OCI-LY3 (cell line): ENCODE measurements at regions not wholly inside any gene's neighbourhood (a gene's known extent, or its start where the extent isn't known, plus 50 kb on each side); places are given as distances from the start of the nearest gene placed in this dataset.

Source experiments
- H2AFZ ChIP-seq: fragments of 200-600, 300-600 bp; shearing (Covaris generic); 2 replicates; pipeline ENCODE4 v1.6.0; 2014; ENCODE audit warnings: antibody characterized with exemption, low read depth, low read length
- H3K27ac ChIP-seq: fragments of 200-600, 300-600 bp; sonication (generic); 2 replicates; pipeline ENCODE4 v1.5.1; 2014; ENCODE audit warnings: mild to moderate bottlenecking, low read length, moderate library complexity, mixed read lengths
- H3K27me3 ChIP-seq: fragments of 200-600, 300-600 bp; sonication (generic); 2 replicates; pipeline ENCODE4 v1.6.1; 2014; ENCODE audit warnings: low read depth, low read length, mixed read lengths
- H3K36me3 ChIP-seq: fragments of 200-600, 300-600 bp; sonication (generic); replicated peaks from 2 replicates; pipeline ENCODE3; 2014; ENCODE audit warnings: low read depth, low read length, mixed read lengths
- H3K4me1 ChIP-seq: fragments of 300-600, 200-600 bp; sonication (generic); 2 replicates; pipeline ENCODE4 v1.6.1; 2014; ENCODE audit warnings: low read length, mixed read lengths
- H3K4me2 ChIP-seq: fragments of 200-600, 300-600 bp; sonication (generic); 2 replicates; pipeline ENCODE4 v1.6.1; 2014; ENCODE audit warnings: low read length, mixed read lengths
- H3K4me3 ChIP-seq: fragments of 300-600, 200-600 bp; sonication (generic); 2 replicates; pipeline ENCODE4 v1.5.1; 2014; ENCODE audit warnings: antibody characterized with exemption, mild to moderate bottlenecking, low read length, moderate library complexity
- H3K79me2 ChIP-seq: fragments of 300-600, 200-600 bp; shearing (Covaris generic); 2 replicates; pipeline ENCODE4 v1.6.1; 2014; ENCODE audit warnings: mild to moderate bottlenecking, low read length, mixed read lengths
- H3K9ac ChIP-seq: fragments of 300-600, 200-600 bp; shearing (Covaris generic); 2 replicates; pipeline ENCODE4 v1.6.0; 2014; ENCODE audit warnings: mild to moderate bottlenecking, low read length, moderate library complexity
- H3K9me3 ChIP-seq: fragments of 200-600, 300-600 bp; shearing (Covaris generic); 2 replicates; pipeline ENCODE4 v1.6.1; 2014; ENCODE audit warnings: low read length, mixed read lengths; ENCODE audit not compliant: insufficient read depth
- H4K20me1 ChIP-seq: fragments of 200-600, 300-600 bp; sonication (generic); 2 replicates; pipeline ENCODE4 v1.6.1; 2016; ENCODE audit warnings: low read length, mixed read lengths; ENCODE audit not compliant: insufficient read depth
- CTCF ChIP-seq: fragments of 200-600, 300-600 bp; sonication (generic); IDR thresholded peaks from 2 replicates; pipeline ENCODE4 v1.5.1; 2014; ENCODE audit warnings: antibody characterized with exemption, low read length, low read depth
- EZH2phosphoT487 ChIP-seq: fragments of 200-600 bp; shearing (Covaris generic); IDR thresholded peaks from 2 replicates; pipeline ENCODE4 v1.6.1; 2018; ENCODE audit warnings: antibody characterized with exemption, mixed run types, low read depth

DNA sequence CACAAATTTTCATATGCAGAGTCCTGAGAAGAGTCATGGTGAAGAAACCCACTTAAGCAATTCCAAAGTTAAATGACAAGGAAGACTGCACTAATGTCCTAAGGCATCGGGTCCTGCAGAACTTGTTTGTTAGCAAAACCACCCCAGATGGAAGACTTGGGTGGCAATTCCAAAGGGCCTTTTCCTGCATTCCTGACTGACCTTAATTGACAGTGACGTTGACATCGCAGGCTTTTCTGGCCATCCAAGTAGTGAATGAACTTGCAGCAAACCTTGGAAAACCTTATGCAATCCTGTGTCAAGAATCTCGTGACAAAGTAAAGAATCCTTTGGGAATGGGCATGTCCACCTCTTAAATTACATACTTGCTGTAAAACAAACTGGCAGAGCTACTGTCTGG lies 112.5 kb upstream of the SH3BP4 start:
- H3K27me3 ChIP-seq: no peaks in the 10 kb centered on the region
- H3K9me3 ChIP-seq: no peaks in the 10 kb centered on the region
- no peak for TF ChIP-seq EZH2phosphoT487
- TF ChIP-seq CTCF: no peak
- no peak overlapping the region for H3K4me2 ChIP-seq
- no peak overlapping the region for H2AFZ ChIP-seq
- H3K4me3 ChIP-seq: no peak overlapping the region
- no peak overlapping the region for H3K27ac ChIP-seq
- H4K20me1 ChIP-seq: no peaks in the 10 kb centered on the region
- H3K9ac ChIP-seq: no peak overlapping the region
- no peaks in the 10 kb centered on the region for H3K4me1 ChIP-seq
- H3K36me3 ChIP-seq: no peaks in the 10 kb centered on the region
- no peaks in the 10 kb centered on the region for H3K79me2 ChIP-seq

GRCh38 chr2:234836271-234836670 lies 115.5 kb upstream of the SH3BP4 start:
- H4K20me1 ChIP-seq: no peaks in the 10 kb centered on the region
- H3K79me2 ChIP-seq: no peaks in the 10 kb centered on the region
- no peaks in the 10 kb centered on the region for H3K36me3 ChIP-seq
- TF ChIP-seq CTCF (no peak), EZH2phosphoT487 (no peak)
- no peak overlapping the region for H3K9ac ChIP-seq
- no peak overlapping the region for H2AFZ ChIP-seq
- no peak overlapping the region for H3K4me3 ChIP-seq
- H3K9me3 ChIP-seq: no peaks in the 10 kb centered on the region
- no peak overlapping the region for H3K4me2 ChIP-seq
- no peak overlapping the region for H3K27ac ChIP-seq
- no peaks in the 10 kb centered on the region for H3K4me1 ChIP-seq
- H3K27me3 ChIP-seq: no peaks in the 10 kb centered on the region

- H3K27me3 ChIP-seq: no peaks in the 10 kb centered on the region
- no peaks in the 10 kb centered on the region for H4K20me1 ChIP-seq
- no peaks in the 10 kb centered on the region for H3K79me2 ChIP-seq
- no peak overlapping the region for H3K4me2 ChIP-seq
- TF ChIP-seq EZH2phosphoT487 (no peak), CTCF (no peak)
- H3K4me1 ChIP-seq: no peaks in the 10 kb centered on the region
- no peak overlapping the region for H2AFZ ChIP-seq
- H3K9me3 ChIP-seq: no peaks in the 10 kb centered on the region
- H3K36me3 ChIP-seq: no peaks in the 10 kb centered on the region
- no peak overlapping the region for H3K9ac ChIP-seq
- H3K4me3 ChIP-seq: no peak overlapping the region
- H3K27ac ChIP-seq: no peak overlapping the region
Measured at GRCh38 chr2:234835738-234836137, 116.1 kb upstream of the SH3BP4 start.

DNA sequence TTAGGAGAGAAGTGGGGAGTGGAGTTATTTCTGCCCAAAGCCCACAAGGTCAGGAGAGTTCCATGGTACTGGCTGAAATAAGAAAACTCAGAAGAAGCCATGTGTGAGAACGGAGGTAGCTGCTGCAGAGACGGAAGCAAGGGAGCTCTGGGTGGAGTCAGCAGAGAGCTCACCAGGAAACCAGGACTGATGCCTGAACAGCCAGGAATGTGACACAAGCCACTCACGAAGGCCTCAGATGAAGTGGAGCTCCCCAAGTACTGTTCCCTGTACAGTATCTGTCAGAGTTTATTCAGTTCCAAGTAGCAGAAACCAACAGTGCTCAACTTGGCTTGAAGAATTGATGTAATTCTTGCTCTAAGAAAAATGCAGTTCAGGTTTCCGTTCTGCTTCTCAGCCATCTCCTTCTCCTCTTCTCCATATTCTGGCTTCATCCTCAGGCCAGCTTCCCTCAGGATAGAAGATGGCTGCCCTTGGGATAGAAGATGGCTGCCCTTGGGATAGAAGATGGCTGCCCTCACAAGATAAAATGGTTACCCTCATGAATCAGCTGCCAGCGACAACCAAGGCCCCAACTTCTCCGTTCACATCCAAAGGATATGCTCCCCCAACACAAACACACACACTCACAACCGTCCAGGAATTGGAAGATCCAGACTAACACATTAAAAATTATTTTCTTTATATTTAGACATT lies 117.4 kb upstream of the SH3BP4 start:
- TF ChIP-seq EZH2phosphoT487 (no peak), CTCF (no peak)
- Histone ChIP-seq H3K36me3 (no peaks in the 10 kb centered on the region), H3K4me1 (no peaks in the 10 kb centered on the region), H3K27me3 (no peaks in the 10 kb centered on the region), H2AFZ (no peak overlapping the region), H3K4me2 (no peak overlapping the region), H4K20me1 (no peaks in the 10 kb centered on the region), H3K4me3 (no peak overlapping the region), H3K9ac (no peak overlapping the region), H3K27ac (no peak overlapping the region), H3K79me2 (no peaks in the 10 kb centered on the region), H3K9me3 (no peaks in the 10 kb centered on the region)
